GM21381 (cell line): ENCODE measurements at regions not wholly inside any gene's neighbourhood (a gene's known extent, or its start where the extent isn't known, plus 50 kb on each side); places are given as distances from the start of the nearest gene placed in this dataset.
A peak's percentile ranks its signal among the peaks of the same experiment; 100 is the strongest.
"Not testable (repeated sequence)": the region's sequence is repeated elsewhere in the genome, so short reads cannot be mapped to it uniquely, and the experiment has no call there.

Experiments
- ATAC-seq: cut with Tn5 transposase; IDR thresholded peaks from one replicate; pipeline ENCODE4 v1.9.1; 2021; ENCODE audit warnings: mild to moderate bottlenecking, moderate library complexity; ENCODE audit not compliant: unreplicated experiment

- no peak for ATAC-seq
Measured at GRCh38 chr4:159906517-159906916, 803.6 kb downstream of the RAPGEF2 start.

- no peak for ATAC-seq
Measured at GRCh38 chr4:159910721-159911120, 807.8 kb downstream of the RAPGEF2 start.

- ATAC-seq: no peak
Measured at GRCh38 chr4:159922119-159922518, 819.2 kb downstream of the RAPGEF2 start.

GRCh38 chr4:159925770-159926169 lies 822.9 kb downstream of the RAPGEF2 start:
- ATAC-seq: no peak

GRCh38 chr4:159926871-159927270 lies 824.0 kb downstream of the RAPGEF2 start:
- no peak for ATAC-seq

- ATAC-seq: no peak
Measured at GRCh38 chr4:159927781-159928180, 824.9 kb downstream of the RAPGEF2 start.

- not testable (repeated sequence) for ATAC-seq
Measured at GRCh38 chr4:159934602-159935001, 831.7 kb downstream of the RAPGEF2 start.

GRCh38 chr4:159937595-159937994 lies 834.7 kb downstream of the RAPGEF2 start:
- peak; percentile 80 for ATAC-seq

- not testable (repeated sequence) for ATAC-seq
Measured at GRCh38 chr4:159939681-159940080, 836.8 kb downstream of the RAPGEF2 start.

- no peak for ATAC-seq
Measured at GRCh38 chr4:159941076-159941475, 838.2 kb downstream of the RAPGEF2 start.

GRCh38 chr4:159944477-159944876 lies 841.6 kb downstream of the RAPGEF2 start:
- no peak for ATAC-seq

GRCh38 chr4:159946983-159947615 lies 844.2 kb downstream of the RAPGEF2 start:
- ATAC-seq: no peak

- no peak for ATAC-seq
Measured at GRCh38 chr4:159950707-159951106, 847.8 kb downstream of the RAPGEF2 start.

- ATAC-seq: no peak
Measured at GRCh38 chr4:159966746-159967145, 863.9 kb downstream of the RAPGEF2 start.

GRCh38 chr4:159976871-159977482 lies 874.1 kb downstream of the RAPGEF2 start:
- not testable (repeated sequence) for ATAC-seq

GRCh38 chr4:159977907-159978617 lies 875.2 kb downstream of the RAPGEF2 start:
- ATAC-seq: no peak

- no peak for ATAC-seq
Measured at GRCh38 chr4:159979351-159979750, 876.5 kb downstream of the RAPGEF2 start.

GRCh38 chr4:159979953-159980352 lies 877.1 kb downstream of the RAPGEF2 start:
- no peak for ATAC-seq

- no peak for ATAC-seq
Measured at GRCh38 chr4:159980826-159981468, 878.1 kb downstream of the RAPGEF2 start.

GRCh38 chr4:159981469-159981856 lies 878.6 kb downstream of the RAPGEF2 start:
- no peak for ATAC-seq

- no peak for ATAC-seq
Measured at GRCh38 chr4:159983082-159983481, 880.2 kb downstream of the RAPGEF2 start.
